ENCODE measurements at regions not wholly inside any gene's neighbourhood (a gene's known extent, or its start where the extent isn't known, plus 50 kb on each side); places are given as distances from the start of the nearest gene placed in this dataset.

DNA sequence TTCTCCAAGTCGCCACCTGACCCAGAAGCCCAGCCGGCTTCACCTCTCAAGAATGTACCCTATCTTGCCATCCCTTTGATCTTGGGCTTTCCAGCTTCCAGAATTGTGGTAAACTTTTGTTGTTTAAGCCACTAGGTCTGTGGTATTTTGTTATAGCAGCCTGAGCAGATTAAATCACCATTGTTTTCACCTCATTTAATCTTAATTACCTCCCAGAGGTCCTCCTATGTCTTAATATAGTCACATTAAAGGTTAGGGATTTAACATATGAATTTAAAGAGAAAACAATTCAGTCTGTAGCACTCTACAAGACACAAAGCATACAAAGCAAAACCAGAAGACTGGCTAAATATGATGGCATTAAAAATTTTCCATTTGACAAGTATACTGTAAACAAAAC is 123.4 kb upstream of the CADM2 start:
- H3K79me2 ChIP-seq (ENCODE audit: control insufficient read depth, insufficient read depth, low read length) = no peaks in the 10 kb centered on the region
- BruUV-seq (replicated peaks) = no TSS peak
- no peak for DNase-seq (ENCODE audit: extremely low read depth in 1 of 4, low spot score in 3 of 4)
- in situ Hi-C loops (cut with MboI) = no loop called here
- intact Hi-C loops (cut with micrococcal nuclease) = no loop called here
- H3K4me3 ChIP-seq = no peak overlapping the region
- ChIA-PET POLR2A (no interaction called here), CTCF (ENCODE audit: low intra/inter-chr PET ratio) (no interaction called here)
- no peaks in the 10 kb centered on the region for H3K9me3 ChIP-seq (replicated peaks; ENCODE audit: control insufficient read depth, insufficient read depth, low read depth, low read length)
- no peaks in the 10 kb centered on the region for H3K36me3 ChIP-seq (ENCODE audit: control insufficient read depth, insufficient read depth, low read length)
- WGBS (ENCODE audit: insufficient coverage, low coverage, missing lambda C conversion rate) = 0% methylated on average over 2 of the region's 2 CpGs
- no peaks in the 10 kb centered on the region for H3K4me1 ChIP-seq (replicated peaks in 1 of 2; ENCODE audit: control insufficient read depth in 2 of 2, insufficient read depth in 2 of 2, low read length in 2 of 2)
- ATAC-seq = no peak
- H2AFZ ChIP-seq (ENCODE audit: low read depth, low read length) = no peak overlapping the region
- no peaks in the 10 kb centered on the region for H3K9me1 ChIP-seq (ENCODE audit: control insufficient read depth, insufficient read depth, low read length)
- no peak for TF ChIP-seq ZNF57 (CRISPR knock-in tag; IDR thresholded peaks at IDR 0.05)
- TF ChIP-seq MAFF (IDR thresholded peaks at IDR 0.05; ENCODE audit: low read length) = no peak
- TF ChIP-seq SMAD1 (IDR thresholded peaks at IDR 0.05; ENCODE audit: low read depth, low read length, partially characterized antibody) = no peak
- TF ChIP-seq SAFB (IDR thresholded peaks at IDR 0.05; ENCODE audit: borderline replicate concordance, low read depth, low read length) = no peak
- TF ChIP-seq ZNF354B (CRISPR knock-in tag; IDR thresholded peaks at IDR 0.05) = no peak
- no peak for TF ChIP-seq KLF13 (tag; IDR thresholded peaks at IDR 0.05; ENCODE audit: borderline replicate concordance, low read depth)
- no peak for TF ChIP-seq ZNF263 (CRISPR knock-in tag; IDR thresholded peaks at IDR 0.05; ENCODE audit: borderline replicate concordance)
- no peak for TF ChIP-seq ZKSCAN1 (IDR thresholded peaks at IDR 0.05; ENCODE audit: low read depth, low read length)
- TF ChIP-seq, protein P1, sequence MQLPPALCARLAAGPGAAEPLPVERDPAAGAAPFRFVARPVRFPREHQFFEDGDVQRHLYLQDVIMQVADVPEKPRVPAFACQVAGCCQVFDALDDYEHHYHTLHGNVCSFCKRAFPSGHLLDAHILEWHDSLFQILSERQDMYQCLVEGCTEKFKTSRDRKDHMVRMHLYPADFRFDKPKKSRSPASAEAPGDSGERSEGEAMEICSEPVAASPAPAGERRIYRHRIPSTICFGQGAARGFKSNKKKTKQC (CRISPR knock-in tag; IDR thresholded peaks at IDR 0.05) = no peak
- no peak for TF ChIP-seq ZC3H11A (IDR thresholded peaks at IDR 0.05; ENCODE audit: low read depth, low read length)
- no peak for TF ChIP-seq PCBP2 (IDR thresholded peaks at IDR 0.05; ENCODE audit: low read depth, low read length, poor library complexity, severe bottlenecking)
- no peak for FAIRE-seq
- no peak overlapping the region for H3K4me2 ChIP-seq (ENCODE audit: insufficient read depth, low read length)
- no peaks in the 10 kb centered on the region for H4K20me1 ChIP-seq (replicated peaks; ENCODE audit: control insufficient read depth, insufficient read depth, low read length)
- no peak overlapping the region for H3K27ac ChIP-seq (ENCODE audit: extremely low read depth, low read depth, low read length)
- H3K27me3 ChIP-seq (ENCODE audit: control insufficient read depth in 2 of 2, insufficient read depth in 2 of 2, low read length in 2 of 2) = no peaks in the 10 kb centered on the region
- H3K9ac ChIP-seq (ENCODE audit: insufficient read depth in 1 of 2, low read depth in 2 of 2, low read length in 2 of 2) = no peak overlapping the region
